Retinal pigment epithelial cell (primary cell): ENCODE measurements at regions not wholly inside any gene's neighbourhood (a gene's known extent, or its start where the extent isn't known, plus 50 kb on each side); places are given as distances from the start of the nearest gene placed in this dataset.

Experiments used
- DNase-seq: peaks from one replicate; pipeline ENCODE4 v3.0.0-alpha.2; 2010; ENCODE audit warnings: low read depth
- H3K4me3 ChIP-seq: 2 replicates; pipeline ENCODE4 v1.5.1; 2011; ENCODE audit warnings: mild to moderate bottlenecking, low read length, control low read depth, moderate library complexity
- TF ChIP-seq, protein P1 (sequence below): conservative IDR thresholded peaks from 2 replicates; pipeline ENCODE4 v1.5.1; 2011; ENCODE audit warnings: low read depth, low read length, control low read depth, inconsistent platforms

DNA sequence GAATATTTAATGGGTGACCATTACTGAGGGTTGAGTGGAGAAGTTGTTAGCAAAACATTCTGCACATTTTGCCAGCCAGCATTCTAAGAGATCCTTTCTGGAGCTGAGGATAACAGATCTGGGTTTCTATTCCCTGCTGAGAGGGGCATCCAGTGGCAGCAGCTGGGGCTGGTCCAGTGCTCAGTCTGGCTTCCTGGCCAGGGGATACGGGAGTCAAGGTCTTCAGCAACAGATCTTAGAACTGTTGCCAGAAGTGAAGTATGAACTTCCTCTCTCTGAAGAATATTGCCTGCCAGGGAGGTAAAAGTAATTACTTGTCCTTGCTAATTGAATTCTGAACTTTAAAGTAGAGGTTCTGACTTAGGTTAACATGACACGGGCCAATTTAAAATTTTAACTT, 568.4 kb downstream of the REEP3 start:
- TF ChIP-seq, protein P1, sequence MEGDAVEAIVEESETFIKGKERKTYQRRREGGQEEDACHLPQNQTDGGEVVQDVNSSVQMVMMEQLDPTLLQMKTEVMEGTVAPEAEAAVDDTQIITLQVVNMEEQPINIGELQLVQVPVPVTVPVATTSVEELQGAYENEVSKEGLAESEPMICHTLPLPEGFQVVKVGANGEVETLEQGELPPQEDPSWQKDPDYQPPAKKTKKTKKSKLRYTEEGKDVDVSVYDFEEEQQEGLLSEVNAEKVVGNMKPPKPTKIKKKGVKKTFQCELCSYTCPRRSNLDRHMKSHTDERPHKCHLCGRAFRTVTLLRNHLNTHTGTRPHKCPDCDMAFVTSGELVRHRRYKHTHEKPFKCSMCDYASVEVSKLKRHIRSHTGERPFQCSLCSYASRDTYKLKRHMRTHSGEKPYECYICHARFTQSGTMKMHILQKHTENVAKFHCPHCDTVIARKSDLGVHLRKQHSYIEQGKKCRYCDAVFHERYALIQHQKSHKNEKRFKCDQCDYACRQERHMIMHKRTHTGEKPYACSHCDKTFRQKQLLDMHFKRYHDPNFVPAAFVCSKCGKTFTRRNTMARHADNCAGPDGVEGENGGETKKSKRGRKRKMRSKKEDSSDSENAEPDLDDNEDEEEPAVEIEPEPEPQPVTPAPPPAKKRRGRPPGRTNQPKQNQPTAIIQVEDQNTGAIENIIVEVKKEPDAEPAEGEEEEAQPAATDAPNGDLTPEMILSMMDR: no peak
- no peak for DNase-seq
- no peak overlapping the region for H3K4me3 ChIP-seq

DNA sequence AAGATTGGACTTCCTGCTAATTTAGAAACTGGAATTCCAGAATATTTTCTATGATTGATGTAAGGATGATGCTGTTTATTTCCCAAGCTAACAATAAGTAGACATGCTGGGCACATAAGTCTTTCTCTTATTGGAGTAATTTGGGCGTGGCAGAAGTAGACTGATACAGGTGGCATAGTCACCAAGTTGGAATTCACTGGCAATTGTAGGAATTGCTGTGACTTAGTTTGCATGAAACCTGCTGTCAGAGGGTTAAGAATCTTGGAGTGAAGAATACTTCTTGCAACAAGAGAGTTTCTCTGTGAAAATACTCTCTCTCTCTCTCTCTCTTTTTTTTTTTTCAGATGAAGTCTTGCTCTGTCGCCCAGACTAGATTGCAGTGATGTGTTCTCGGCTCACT, 569.7 kb downstream of the REEP3 start:
- DNase-seq: no peak
- TF ChIP-seq, protein P1: no peak
- no peak overlapping the region for H3K4me3 ChIP-seq

- TF ChIP-seq, protein P1: peak; percentile 58
- H3K4me3 ChIP-seq: no peak overlapping the region
- DNase-seq: no peak
Measured at GRCh38 chr10:64091897-64092296, 570.7 kb downstream of the REEP3 start.

DNA sequence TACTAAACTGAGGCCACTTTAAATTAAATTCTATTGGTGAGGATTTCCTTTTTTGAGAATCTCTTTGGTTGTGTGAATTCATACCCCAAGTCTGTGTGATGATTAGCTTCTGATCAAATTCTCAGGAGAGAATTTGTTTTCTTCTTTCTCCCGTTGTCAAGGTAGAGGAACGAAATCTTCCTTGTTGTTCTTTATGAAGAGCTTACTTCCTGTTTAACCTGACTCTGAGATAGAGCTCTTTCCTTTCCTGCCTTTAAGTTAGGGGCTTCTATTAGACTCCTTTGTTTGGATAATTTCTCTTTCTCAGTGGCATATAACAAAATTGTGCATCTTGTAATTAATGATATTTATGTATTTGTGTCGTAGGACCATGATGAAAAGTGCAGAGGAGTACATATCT, 572.1 kb downstream of the REEP3 start:
- DNase-seq: no peak
- TF ChIP-seq, protein P1: no peak
- H3K4me3 ChIP-seq: no peak overlapping the region

GRCh38 chr10:64093946-64094535, 572.8 kb downstream of the REEP3 start:
- TF ChIP-seq, protein P1: no peak
- no peak overlapping the region for H3K4me3 ChIP-seq
- no peak for DNase-seq

- no peak overlapping the region for H3K4me3 ChIP-seq
- TF ChIP-seq, protein P1: no peak
- DNase-seq: no peak
Measured at GRCh38 chr10:64096941-64097340, 575.7 kb downstream of the REEP3 start.

GRCh38 chr10:64097391-64098122, 576.4 kb downstream of the REEP3 start:
- TF ChIP-seq, protein P1: no peak
- DNase-seq: no peak
- no peak overlapping the region for H3K4me3 ChIP-seq
